ENCODE measurements at regions not wholly inside any gene's neighbourhood (a gene's known extent, or its start where the extent isn't known, plus 50 kb on each side); places are given as distances from the start of the nearest gene placed in this dataset.

DNA sequence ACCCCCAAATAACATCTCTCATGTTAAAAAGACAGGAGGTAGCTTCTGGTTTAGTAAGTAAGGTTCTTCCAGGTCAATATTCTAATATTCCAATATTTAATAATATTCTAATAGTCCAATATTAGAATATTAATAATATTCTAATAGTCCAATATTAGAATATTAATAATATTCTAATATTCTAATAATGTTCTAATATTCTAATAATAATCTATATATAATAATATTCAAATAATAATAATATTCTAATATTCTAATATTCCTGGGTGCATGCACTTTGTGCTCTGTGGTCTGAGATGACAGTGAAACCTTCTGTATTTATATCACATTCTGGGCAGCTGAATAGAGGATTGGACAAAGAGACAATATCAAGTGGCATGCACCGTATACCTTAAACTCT, 96.1 kb downstream of the PCDH10 start:
- DNase-seq: no peak
- Histone ChIP-seq H3K4me2 (no peak overlapping the region), H3K4me3 (ENCODE audit: low read depth in 2 of 2, low read length in 1 of 2) (no peak overlapping the region), H3K27ac (ENCODE audit: low read depth in 2 of 2, low read length in 1 of 2) (no peak overlapping the region), H3K4me1 (ENCODE audit: control insufficient read depth in 1 of 2, insufficient read depth in 2 of 2, low read depth in 1 of 2, low read length in 1 of 2) (no peaks in the 10 kb centered on the region), H3F3A (replicated peaks; ENCODE audit: insufficient read depth) (no peaks in the 10 kb centered on the region), H3K79me2 (ENCODE audit: insufficient read depth) (no peaks in the 10 kb centered on the region), H3K36me3 (replicated peaks in 1 of 2; ENCODE audit: control insufficient read depth in 1 of 2, insufficient read depth in 2 of 2, low read length in 1 of 2) (no peaks in the 10 kb centered on the region), H3K27me3 (ENCODE audit: insufficient read depth) (no peaks in the 10 kb centered on the region), H3K9me2 (no peaks in the 10 kb centered on the region), H2AFZ (ENCODE audit: low read depth) (no peak overlapping the region), H3K9ac (no peak overlapping the region), H3K9me3 (no peaks in the 10 kb centered on the region), H4K20me1 (ENCODE audit: insufficient read depth) (no peaks in the 10 kb centered on the region)
- 34% methylated on average over 1 of the region's 1 CpG for WGBS (ENCODE audit: low lambda C conversion rate)
- TF ChIP-seq RFX5 (IDR thresholded peaks at IDR 0.05; ENCODE audit: low read length) (no peak), EP300 (IDR thresholded peaks at IDR 0.05; ENCODE audit: borderline replicate concordance in 1 of 2, low read depth in 1 of 2, low read length in 1 of 2) (no peak), ELF1 (IDR thresholded peaks at IDR 0.05) (no peak), FOXJ3 (CRISPR knock-in tag; IDR thresholded peaks at IDR 0.05) (no peak), RXRA (IDR thresholded peaks at IDR 0.05; ENCODE audit: borderline replicate concordance, low read depth) (no peak), TAF1 (IDR thresholded peaks at IDR 0.05; ENCODE audit: borderline replicate concordance, low read depth, low read length) (no peak), MXI1 (IDR thresholded peaks at IDR 0.05; ENCODE audit: low read depth, low read length) (no peak), MAX (IDR thresholded peaks at IDR 0.05; ENCODE audit: low read depth) (no peak), YY1 (IDR thresholded peaks at IDR 0.05; ENCODE audit: low read depth) (no peak), FOSL2 (IDR thresholded peaks at IDR 0.05; ENCODE audit: borderline replicate concordance, low read depth) (no peak), NRF1 (IDR thresholded peaks at IDR 0.05; ENCODE audit: low read depth, low read length) (no peak), TCF12 (IDR thresholded peaks at IDR 0.05) (no peak), CTCF (IDR thresholded peaks at IDR 0.05) (no peak), IRF3 (IDR thresholded peaks at IDR 0.05; ENCODE audit: low read depth, low read length) (no peak), NFIC (IDR thresholded peaks at IDR 0.05; ENCODE audit: borderline replicate concordance) (no peak)
- TF ChIP-seq, protein P1, sequence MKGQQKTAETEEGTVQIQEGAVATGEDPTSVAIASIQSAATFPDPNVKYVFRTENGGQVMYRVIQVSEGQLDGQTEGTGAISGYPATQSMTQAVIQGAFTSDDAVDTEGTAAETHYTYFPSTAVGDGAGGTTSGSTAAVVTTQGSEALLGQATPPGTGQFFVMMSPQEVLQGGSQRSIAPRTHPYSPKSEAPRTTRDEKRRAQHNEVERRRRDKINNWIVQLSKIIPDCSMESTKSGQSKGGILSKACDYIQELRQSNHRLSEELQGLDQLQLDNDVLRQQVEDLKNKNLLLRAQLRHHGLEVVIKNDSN (IDR thresholded peaks at IDR 0.05; ENCODE audit: borderline replicate concordance, low read depth): no peak
- TF ChIP-seq, protein P2, sequence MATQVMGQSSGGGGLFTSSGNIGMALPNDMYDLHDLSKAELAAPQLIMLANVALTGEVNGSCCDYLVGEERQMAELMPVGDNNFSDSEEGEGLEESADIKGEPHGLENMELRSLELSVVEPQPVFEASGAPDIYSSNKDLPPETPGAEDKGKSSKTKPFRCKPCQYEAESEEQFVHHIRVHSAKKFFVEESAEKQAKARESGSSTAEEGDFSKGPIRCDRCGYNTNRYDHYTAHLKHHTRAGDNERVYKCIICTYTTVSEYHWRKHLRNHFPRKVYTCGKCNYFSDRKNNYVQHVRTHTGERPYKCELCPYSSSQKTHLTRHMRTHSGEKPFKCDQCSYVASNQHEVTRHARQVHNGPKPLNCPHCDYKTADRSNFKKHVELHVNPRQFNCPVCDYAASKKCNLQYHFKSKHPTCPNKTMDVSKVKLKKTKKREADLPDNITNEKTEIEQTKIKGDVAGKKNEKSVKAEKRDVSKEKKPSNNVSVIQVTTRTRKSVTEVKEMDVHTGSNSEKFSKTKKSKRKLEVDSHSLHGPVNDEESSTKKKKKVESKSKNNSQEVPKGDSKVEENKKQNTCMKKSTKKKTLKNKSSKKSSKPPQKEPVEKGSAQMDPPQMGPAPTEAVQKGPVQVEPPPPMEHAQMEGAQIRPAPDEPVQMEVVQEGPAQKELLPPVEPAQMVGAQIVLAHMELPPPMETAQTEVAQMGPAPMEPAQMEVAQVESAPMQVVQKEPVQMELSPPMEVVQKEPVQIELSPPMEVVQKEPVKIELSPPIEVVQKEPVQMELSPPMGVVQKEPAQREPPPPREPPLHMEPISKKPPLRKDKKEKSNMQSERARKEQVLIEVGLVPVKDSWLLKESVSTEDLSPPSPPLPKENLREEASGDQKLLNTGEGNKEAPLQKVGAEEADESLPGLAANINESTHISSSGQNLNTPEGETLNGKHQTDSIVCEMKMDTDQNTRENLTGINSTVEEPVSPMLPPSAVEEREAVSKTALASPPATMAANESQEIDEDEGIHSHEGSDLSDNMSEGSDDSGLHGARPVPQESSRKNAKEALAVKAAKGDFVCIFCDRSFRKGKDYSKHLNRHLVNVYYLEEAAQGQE (IDR thresholded peaks at IDR 0.05; ENCODE audit: low read depth, low read length): no peak
- TF ChIP-seq, protein P3, sequence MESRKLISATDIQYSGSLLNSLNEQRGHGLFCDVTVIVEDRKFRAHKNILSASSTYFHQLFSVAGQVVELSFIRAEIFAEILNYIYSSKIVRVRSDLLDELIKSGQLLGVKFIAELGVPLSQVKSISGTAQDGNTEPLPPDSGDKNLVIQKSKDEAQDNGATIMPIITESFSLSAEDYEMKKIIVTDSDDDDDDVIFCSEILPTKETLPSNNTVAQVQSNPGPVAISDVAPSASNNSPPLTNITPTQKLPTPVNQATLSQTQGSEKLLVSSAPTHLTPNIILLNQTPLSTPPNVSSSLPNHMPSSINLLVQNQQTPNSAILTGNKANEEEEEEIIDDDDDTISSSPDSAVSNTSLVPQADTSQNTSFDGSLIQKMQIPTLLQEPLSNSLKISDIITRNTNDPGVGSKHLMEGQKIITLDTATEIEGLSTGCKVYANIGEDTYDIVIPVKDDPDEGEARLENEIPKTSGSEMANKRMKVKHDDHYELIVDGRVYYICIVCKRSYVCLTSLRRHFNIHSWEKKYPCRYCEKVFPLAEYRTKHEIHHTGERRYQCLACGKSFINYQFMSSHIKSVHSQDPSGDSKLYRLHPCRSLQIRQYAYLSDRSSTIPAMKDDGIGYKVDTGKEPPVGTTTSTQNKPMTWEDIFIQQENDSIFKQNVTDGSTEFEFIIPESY (IDR thresholded peaks at IDR 0.05; ENCODE audit: borderline replicate concordance, low read depth): no peak
- ChIA-PET CTCF (no interaction called here), POLR2A (no interaction called here)
